Mesenchymal stem cell (in vitro differentiated cells and primary cell): ENCODE measurements at regions not wholly inside any gene's neighbourhood (a gene's known extent, or its start where the extent isn't known, plus 50 kb on each side); places are given as distances from the start of the nearest gene placed in this dataset.
"Not testable (repeated sequence)": the region's sequence is repeated elsewhere in the genome, so short reads cannot be mapped to it uniquely, and the experiment has no call there.

Experiments
- DNase-seq: peaks from one replicate; pipeline ENCODE4 v3.0.0-alpha.2; 2013
- H2AFZ ChIP-seq: one replicate; pipeline ENCODE4 v1.6.1; 2013; ENCODE audit warnings: low read depth, mild to moderate bottlenecking, control low read depth, inconsistent platforms, low read length, moderate library complexity
- H2AK5ac ChIP-seq: 2 replicates; pipeline ENCODE4 v1.6.1; 2013; ENCODE audit warnings: low read length, moderate library complexity, mild to moderate bottlenecking, inconsistent platforms; ENCODE audit not compliant: severe bottlenecking
- H2BK120ac ChIP-seq: one replicate; pipeline ENCODE4 v1.6.1; 2013; ENCODE audit warnings: low read depth, mild to moderate bottlenecking, inconsistent platforms, low read length, moderate library complexity
- H2BK12ac ChIP-seq, 2 experiments: one replicate each; pipeline ENCODE4 v1.6.1; 2013; ENCODE audit warnings: inconsistent platforms in 2 of 2, low read length in 2 of 2, mild to moderate bottlenecking in 2 of 2, moderate library complexity in 2 of 2, control low read depth in 1 of 2
- H2BK15ac ChIP-seq: one replicate; pipeline ENCODE4 v1.6.1; 2013; ENCODE audit warnings: mild to moderate bottlenecking, low read depth, inconsistent platforms; ENCODE audit not compliant: poor library complexity, severe bottlenecking
- H2BK5ac ChIP-seq: 2 replicates; pipeline ENCODE4 v1.6.1; 2013; ENCODE audit warnings: low read depth, mild to moderate bottlenecking, low read length, control low read depth, inconsistent platforms; ENCODE audit not compliant: poor library complexity, severe bottlenecking
- H3K14ac ChIP-seq, 2 experiments: one replicate each; pipeline ENCODE4 v1.6.1; 2013; ENCODE audit warnings: inconsistent platforms in 2 of 2, low read length in 2 of 2, control low read depth in 1 of 2, mild to moderate bottlenecking in 1 of 2, moderate library complexity in 1 of 2
- H3K18ac ChIP-seq, 2 experiments: one replicate each; pipeline ENCODE4 v1.6.1; 2013; ENCODE audit warnings: inconsistent platforms in 2 of 2, low read length in 2 of 2, control low read depth in 1 of 2, low read depth in 1 of 2, mild to moderate bottlenecking in 1 of 2
- H3K23ac ChIP-seq, 2 experiments: one replicate each; pipeline ENCODE4 v1.6.1; 2013; ENCODE audit warnings: inconsistent platforms in 2 of 2, low read length in 2 of 2, mild to moderate bottlenecking in 2 of 2, moderate library complexity in 2 of 2, control low read depth in 1 of 2
- H3K27ac ChIP-seq: 2 replicates; pipeline ENCODE4 v1.5.1; 2013; ENCODE audit warnings: mild to moderate bottlenecking, moderate library complexity, low read length, control low read depth, inconsistent platforms; ENCODE audit not compliant: poor library complexity, severe bottlenecking
- H3K27me3 ChIP-seq, 2 experiments: 2 replicates each; pipeline versions ENCODE4 v1.6.1 to v1.7.0; 2013; ENCODE audit warnings: low read length in 2 of 2, mild to moderate bottlenecking in 2 of 2, moderate library complexity in 2 of 2, control low read depth in 1 of 2, inconsistent platforms in 1 of 2; ENCODE audit not compliant: control insufficient read depth in 1 of 2, insufficient read depth in 1 of 2
- H3K36me3 ChIP-seq, 2 experiments: 2 replicates each; pipeline versions ENCODE4 v1.6.1 to v1.7.0; 2013; ENCODE audit warnings: low read length in 2 of 2, control low read depth in 1 of 2, inconsistent platforms in 1 of 2, low read depth in 1 of 2, mild to moderate bottlenecking in 1 of 2; ENCODE audit not compliant: insufficient read depth in 2 of 2, control insufficient read depth in 1 of 2
- H3K4ac ChIP-seq, 2 experiments: one replicate each; pipeline ENCODE4 v1.6.1; 2013; ENCODE audit warnings: inconsistent platforms in 2 of 2, low read length in 2 of 2, mild to moderate bottlenecking in 2 of 2, moderate library complexity in 2 of 2, control low read depth in 1 of 2, low read depth in 1 of 2
- H3K4me1 ChIP-seq: 2 replicates; pipeline ENCODE4 v1.6.1; 2013; ENCODE audit warnings: low read depth, low read length, control low read depth; ENCODE audit not compliant: control insufficient read depth, insufficient read depth
- H3K4me2 ChIP-seq: 2 replicates; pipeline ENCODE4 v1.6.1; 2013; ENCODE audit warnings: low read length, mild to moderate bottlenecking, inconsistent platforms; ENCODE audit not compliant: poor library complexity, severe bottlenecking
- H3K4me3 ChIP-seq, 2 experiments: 2 replicates each; pipeline versions ENCODE4 v1.5.1 to v1.7.0; 2013; ENCODE audit warnings: low read length in 2 of 2, mild to moderate bottlenecking in 2 of 2, control low read depth in 1 of 2, low read depth in 1 of 2; ENCODE audit not compliant: insufficient read depth in 1 of 2
- H3K79me1 ChIP-seq: replicated peaks from 2 replicates; pipeline ENCODE4 v1.6.1; 2013; ENCODE audit warnings: mild to moderate bottlenecking, control low read depth, low read length, inconsistent platforms; ENCODE audit not compliant: poor library complexity, severe bottlenecking
- H3K9ac ChIP-seq: 2 replicates; pipeline ENCODE4 v1.7.0; 2013; ENCODE audit warnings: mild to moderate bottlenecking, low read length, moderate library complexity
- H3K9me3 ChIP-seq: 2 replicates; pipeline ENCODE4 v1.7.0; 2013; ENCODE audit warnings: mild to moderate bottlenecking, low read length; ENCODE audit not compliant: control insufficient read depth
- H4K8ac ChIP-seq: one replicate; pipeline ENCODE4 v1.6.1; 2013; ENCODE audit warnings: inconsistent platforms, mild to moderate bottlenecking, low read length, moderate library complexity
- H4K91ac ChIP-seq: one replicate; pipeline ENCODE4 v1.6.1; 2013; ENCODE audit warnings: mild to moderate bottlenecking, low read length, inconsistent platforms
- WGBS: methylation state at CpG from one replicate; pipeline ENCODE4 v1.1.7; 2013; ENCODE audit warnings: mixed read lengths; 5-methylcytosine and 5-hydroxymethylcytosine counted together

DNA sequence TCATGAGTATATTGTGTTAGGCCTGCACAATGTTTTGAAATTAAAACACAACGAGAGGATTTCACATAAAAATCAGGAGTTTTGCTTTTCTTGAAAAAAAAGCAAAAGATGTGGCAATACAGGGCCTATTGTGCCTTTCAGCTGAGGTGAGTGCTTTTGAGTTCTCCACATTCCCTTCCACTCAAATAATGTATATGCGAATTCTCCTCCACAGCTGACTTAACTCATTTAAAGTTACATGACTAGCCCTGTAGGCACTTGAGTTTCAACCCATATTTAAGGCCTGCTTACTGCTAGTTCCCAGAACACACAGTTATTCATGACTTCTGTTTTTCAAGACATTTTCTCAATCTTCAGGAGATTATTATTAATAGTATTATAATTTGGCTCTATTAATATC, 353.1 kb downstream of the NUP35 start:
- H2BK15ac ChIP-seq: no peak overlapping the region
- no peak overlapping the region for H2BK5ac ChIP-seq
- H3K36me3 ChIP-seq: no peaks in the 10 kb centered on the region
- DNase-seq: no peak
- H3K4me1 ChIP-seq: peaks cover 1% of the 10 kb centered on the region
- H2BK12ac ChIP-seq: no peak overlapping the region
- no peak overlapping the region for H3K4me2 ChIP-seq
- H3K27ac ChIP-seq: no peak overlapping the region
- H2BK120ac ChIP-seq: no peak overlapping the region
- no peak overlapping the region for H4K91ac ChIP-seq
- no peak overlapping the region for H3K23ac ChIP-seq
- no peak overlapping the region for H2AFZ ChIP-seq
- no peak overlapping the region for H3K4ac ChIP-seq
- no peak overlapping the region for H4K8ac ChIP-seq
- H3K4me3 ChIP-seq: no peak overlapping the region
- no peak overlapping the region for H3K18ac ChIP-seq
- H3K9me3 ChIP-seq: peaks cover 14% of the 10 kb centered on the region
- no peak overlapping the region for H3K14ac ChIP-seq
- H3K79me1 ChIP-seq: no peaks in the 10 kb centered on the region
- H2AK5ac ChIP-seq: no peak overlapping the region
- no peak overlapping the region for H3K9ac ChIP-seq
- WGBS: 67% methylated on average over 2 of the region's 2 CpGs
- H3K27me3 ChIP-seq: no peaks in the 10 kb centered on the region

DNA sequence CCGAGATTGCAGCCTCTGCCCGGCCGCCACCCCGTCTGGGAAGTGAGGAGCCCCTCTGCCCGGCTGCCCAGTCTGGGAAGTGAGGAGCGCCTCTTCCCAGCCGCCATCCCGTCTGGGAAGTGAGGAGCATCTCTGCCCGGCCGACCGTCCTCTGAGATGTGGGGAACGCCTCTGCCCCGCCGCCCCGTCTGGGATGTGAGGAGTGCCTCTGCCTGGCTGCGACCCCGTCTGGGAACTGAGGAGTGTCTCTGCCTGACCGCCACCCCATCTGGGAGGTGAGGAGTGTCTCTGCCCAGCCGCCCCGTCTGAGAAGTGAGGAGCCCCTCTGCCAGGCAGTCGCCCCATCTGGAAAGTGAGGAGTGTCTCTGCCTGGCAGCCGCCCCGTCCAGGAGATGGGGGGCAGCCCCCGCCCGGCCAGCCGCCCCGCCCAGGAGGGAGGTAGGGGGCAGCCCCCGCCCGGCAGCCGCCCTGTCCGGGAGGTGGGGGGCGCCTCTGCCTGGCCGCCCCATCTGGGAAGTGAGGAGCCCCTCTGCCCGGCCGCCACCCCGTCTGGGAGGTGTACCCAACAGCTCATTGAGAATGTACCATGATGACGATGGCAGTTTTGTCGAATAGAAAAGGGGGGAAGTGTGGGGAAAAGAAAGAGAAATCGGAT, 354.8 kb downstream of the NUP35 start:
- not testable (repeated sequence) for H3K14ac ChIP-seq, H3K4ac ChIP-seq, H2AK5ac ChIP-seq, H2BK120ac ChIP-seq, H3K23ac ChIP-seq, H3K79me1 ChIP-seq, H2BK5ac ChIP-seq, H3K4me3 ChIP-seq, H3K36me3 ChIP-seq, H2AFZ ChIP-seq, H3K18ac ChIP-seq, H2BK12ac ChIP-seq, H2BK15ac ChIP-seq, DNase-seq, H3K4me1 ChIP-seq, H4K8ac ChIP-seq, H3K9ac ChIP-seq, H3K27me3 ChIP-seq, H3K4me2 ChIP-seq, H4K91ac ChIP-seq, H3K27ac ChIP-seq
- peaks cover 14% of the 10 kb centered on the region for H3K9me3 ChIP-seq
- WGBS: 92% methylated on average over 33 of the region's 39 CpGs

DNA sequence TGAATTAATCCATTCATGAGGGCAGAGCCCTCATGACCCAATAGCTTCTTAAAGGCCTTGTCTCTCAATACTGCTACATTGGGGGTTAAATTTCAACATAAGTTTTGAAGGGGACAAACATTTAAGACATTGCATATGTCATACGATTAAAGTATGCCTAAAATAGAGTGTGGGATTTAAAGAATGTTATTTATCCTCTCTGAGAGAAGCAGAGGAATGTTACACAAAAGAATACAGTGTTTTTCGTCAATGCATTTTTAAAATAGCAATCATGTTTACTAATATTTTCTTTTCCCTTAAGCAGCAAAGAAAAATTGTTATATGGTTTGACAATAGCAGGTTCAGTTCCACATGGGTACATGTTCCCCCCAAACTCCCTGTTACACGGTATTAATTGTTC, 363.1 kb downstream of the NUP35 start:
- 57% methylated on average over 1 of the region's 3 CpGs for WGBS
- H3K4ac ChIP-seq: no peak overlapping the region

DNA sequence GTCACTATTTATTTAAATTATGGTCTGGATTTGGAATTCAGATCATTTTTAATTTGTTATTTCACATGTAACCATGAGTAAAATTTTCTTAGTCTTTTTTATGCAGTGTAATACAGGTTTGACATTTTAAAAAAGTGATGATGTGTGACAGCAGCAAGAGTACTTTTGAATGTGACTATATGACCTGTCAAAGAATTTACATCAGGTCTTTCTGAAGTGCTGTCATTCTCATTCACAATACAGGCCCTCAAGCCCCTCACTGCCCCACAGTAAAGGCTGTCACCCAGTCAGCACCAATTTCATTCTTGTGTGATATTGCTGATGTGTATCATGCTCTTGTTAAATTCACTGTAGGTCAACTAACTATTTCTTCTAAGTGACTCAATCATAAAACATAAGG, 364.2 kb downstream of the NUP35 start:
- Histone ChIP-seq H3K18ac (no peak overlapping the region), H3K4me3 (no peak overlapping the region), H3K4ac (no peak overlapping the region), H3K23ac (no peak overlapping the region), H3K4me2 (no peak overlapping the region), H3K27ac (no peak overlapping the region), H2BK15ac (no peak overlapping the region), H2AK5ac (no peak overlapping the region), H2AFZ (no peak overlapping the region), H4K8ac (no peak overlapping the region), H3K9ac (no peak overlapping the region), H3K14ac (no peak overlapping the region), H3K79me1 (no peaks in the 10 kb centered on the region), H3K27me3 (no peaks in the 10 kb centered on the region), H3K4me1 (no peaks in the 10 kb centered on the region), H2BK5ac (no peak overlapping the region), H3K9me3 (no peaks in the 10 kb centered on the region), H3K36me3 (no peaks in the 10 kb centered on the region), H2BK120ac (no peak overlapping the region), H4K91ac (no peak overlapping the region), H2BK12ac (no peak overlapping the region)
- no peak for DNase-seq

More for the DNA sequence above, 363.1 kb downstream of the NUP35 start:
- no peaks in the 10 kb centered on the region for H3K79me1 ChIP-seq
- H3K27ac ChIP-seq: no peak overlapping the region
- H4K8ac ChIP-seq: no peak overlapping the region
- no peak overlapping the region for H2BK120ac ChIP-seq
- H2BK12ac ChIP-seq: no peak overlapping the region
- no peaks in the 10 kb centered on the region for H3K36me3 ChIP-seq
- no peaks in the 10 kb centered on the region for H3K27me3 ChIP-seq
- no peak overlapping the region for H2AFZ ChIP-seq
- no peak overlapping the region for H3K9ac ChIP-seq
- no peak for DNase-seq
- H2AK5ac ChIP-seq: no peak overlapping the region
- no peak overlapping the region for H3K23ac ChIP-seq
- H3K14ac ChIP-seq: no peak overlapping the region
- H3K4me2 ChIP-seq: no peak overlapping the region
- no peak overlapping the region for H3K18ac ChIP-seq
- H3K4me3 ChIP-seq: no peak overlapping the region
- H2BK5ac ChIP-seq: no peak overlapping the region
- no peak overlapping the region for H4K91ac ChIP-seq
- H3K9me3 ChIP-seq: no peaks in the 10 kb centered on the region
- H3K4me1 ChIP-seq: no peaks in the 10 kb centered on the region
- H2BK15ac ChIP-seq: no peak overlapping the region
